ENCODE measurements at regions not wholly inside any gene's neighbourhood (a gene's known extent, or its start where the extent isn't known, plus 50 kb on each side); places are given as distances from the start of the nearest gene placed in this dataset.

DNA sequence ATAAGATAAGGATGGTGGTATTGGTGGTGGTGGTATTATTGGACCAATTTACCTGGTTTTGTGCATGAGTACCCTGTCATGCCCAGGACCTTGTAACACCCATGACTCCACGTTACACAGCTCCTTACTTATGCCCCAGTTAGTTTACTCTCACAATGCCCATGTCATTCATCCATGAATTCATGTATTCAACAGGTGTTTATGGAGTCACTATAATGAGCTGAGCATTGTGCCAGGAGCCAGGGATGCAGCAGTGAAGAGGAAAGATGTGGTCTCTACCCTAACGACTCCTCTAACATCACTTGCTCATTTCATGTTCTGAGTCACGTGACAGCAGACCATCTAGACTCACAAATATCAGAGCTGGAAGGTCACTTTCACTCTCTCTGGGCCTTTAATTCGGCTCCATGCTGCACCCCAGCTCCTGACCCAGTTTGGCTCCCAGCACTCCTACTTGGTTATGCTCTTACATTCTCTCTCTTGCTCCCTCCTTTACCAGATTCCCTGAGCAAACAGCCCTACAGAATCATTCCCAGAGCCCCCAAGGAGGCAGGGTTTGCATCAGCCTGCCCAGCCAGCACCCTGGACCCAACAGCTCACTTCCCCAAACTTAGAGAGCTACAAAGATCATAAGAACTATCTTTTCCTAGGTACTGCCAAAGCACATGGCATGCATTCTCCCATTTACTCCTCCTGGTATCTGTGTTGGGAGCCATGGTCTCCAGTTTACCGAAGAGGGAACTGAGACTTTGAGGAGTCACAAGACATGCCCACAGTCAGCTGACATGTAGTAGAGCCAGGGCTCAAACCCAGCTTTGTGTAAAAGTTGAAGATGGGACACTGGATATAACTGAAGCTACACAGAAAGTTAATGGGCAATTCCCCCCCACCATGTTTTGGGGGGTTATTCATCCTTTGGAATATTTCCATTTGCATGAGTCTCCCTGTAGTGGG is 449.9 kb downstream of the LRATD1 start (continued):
- TF ChIP-seq, protein P1, sequence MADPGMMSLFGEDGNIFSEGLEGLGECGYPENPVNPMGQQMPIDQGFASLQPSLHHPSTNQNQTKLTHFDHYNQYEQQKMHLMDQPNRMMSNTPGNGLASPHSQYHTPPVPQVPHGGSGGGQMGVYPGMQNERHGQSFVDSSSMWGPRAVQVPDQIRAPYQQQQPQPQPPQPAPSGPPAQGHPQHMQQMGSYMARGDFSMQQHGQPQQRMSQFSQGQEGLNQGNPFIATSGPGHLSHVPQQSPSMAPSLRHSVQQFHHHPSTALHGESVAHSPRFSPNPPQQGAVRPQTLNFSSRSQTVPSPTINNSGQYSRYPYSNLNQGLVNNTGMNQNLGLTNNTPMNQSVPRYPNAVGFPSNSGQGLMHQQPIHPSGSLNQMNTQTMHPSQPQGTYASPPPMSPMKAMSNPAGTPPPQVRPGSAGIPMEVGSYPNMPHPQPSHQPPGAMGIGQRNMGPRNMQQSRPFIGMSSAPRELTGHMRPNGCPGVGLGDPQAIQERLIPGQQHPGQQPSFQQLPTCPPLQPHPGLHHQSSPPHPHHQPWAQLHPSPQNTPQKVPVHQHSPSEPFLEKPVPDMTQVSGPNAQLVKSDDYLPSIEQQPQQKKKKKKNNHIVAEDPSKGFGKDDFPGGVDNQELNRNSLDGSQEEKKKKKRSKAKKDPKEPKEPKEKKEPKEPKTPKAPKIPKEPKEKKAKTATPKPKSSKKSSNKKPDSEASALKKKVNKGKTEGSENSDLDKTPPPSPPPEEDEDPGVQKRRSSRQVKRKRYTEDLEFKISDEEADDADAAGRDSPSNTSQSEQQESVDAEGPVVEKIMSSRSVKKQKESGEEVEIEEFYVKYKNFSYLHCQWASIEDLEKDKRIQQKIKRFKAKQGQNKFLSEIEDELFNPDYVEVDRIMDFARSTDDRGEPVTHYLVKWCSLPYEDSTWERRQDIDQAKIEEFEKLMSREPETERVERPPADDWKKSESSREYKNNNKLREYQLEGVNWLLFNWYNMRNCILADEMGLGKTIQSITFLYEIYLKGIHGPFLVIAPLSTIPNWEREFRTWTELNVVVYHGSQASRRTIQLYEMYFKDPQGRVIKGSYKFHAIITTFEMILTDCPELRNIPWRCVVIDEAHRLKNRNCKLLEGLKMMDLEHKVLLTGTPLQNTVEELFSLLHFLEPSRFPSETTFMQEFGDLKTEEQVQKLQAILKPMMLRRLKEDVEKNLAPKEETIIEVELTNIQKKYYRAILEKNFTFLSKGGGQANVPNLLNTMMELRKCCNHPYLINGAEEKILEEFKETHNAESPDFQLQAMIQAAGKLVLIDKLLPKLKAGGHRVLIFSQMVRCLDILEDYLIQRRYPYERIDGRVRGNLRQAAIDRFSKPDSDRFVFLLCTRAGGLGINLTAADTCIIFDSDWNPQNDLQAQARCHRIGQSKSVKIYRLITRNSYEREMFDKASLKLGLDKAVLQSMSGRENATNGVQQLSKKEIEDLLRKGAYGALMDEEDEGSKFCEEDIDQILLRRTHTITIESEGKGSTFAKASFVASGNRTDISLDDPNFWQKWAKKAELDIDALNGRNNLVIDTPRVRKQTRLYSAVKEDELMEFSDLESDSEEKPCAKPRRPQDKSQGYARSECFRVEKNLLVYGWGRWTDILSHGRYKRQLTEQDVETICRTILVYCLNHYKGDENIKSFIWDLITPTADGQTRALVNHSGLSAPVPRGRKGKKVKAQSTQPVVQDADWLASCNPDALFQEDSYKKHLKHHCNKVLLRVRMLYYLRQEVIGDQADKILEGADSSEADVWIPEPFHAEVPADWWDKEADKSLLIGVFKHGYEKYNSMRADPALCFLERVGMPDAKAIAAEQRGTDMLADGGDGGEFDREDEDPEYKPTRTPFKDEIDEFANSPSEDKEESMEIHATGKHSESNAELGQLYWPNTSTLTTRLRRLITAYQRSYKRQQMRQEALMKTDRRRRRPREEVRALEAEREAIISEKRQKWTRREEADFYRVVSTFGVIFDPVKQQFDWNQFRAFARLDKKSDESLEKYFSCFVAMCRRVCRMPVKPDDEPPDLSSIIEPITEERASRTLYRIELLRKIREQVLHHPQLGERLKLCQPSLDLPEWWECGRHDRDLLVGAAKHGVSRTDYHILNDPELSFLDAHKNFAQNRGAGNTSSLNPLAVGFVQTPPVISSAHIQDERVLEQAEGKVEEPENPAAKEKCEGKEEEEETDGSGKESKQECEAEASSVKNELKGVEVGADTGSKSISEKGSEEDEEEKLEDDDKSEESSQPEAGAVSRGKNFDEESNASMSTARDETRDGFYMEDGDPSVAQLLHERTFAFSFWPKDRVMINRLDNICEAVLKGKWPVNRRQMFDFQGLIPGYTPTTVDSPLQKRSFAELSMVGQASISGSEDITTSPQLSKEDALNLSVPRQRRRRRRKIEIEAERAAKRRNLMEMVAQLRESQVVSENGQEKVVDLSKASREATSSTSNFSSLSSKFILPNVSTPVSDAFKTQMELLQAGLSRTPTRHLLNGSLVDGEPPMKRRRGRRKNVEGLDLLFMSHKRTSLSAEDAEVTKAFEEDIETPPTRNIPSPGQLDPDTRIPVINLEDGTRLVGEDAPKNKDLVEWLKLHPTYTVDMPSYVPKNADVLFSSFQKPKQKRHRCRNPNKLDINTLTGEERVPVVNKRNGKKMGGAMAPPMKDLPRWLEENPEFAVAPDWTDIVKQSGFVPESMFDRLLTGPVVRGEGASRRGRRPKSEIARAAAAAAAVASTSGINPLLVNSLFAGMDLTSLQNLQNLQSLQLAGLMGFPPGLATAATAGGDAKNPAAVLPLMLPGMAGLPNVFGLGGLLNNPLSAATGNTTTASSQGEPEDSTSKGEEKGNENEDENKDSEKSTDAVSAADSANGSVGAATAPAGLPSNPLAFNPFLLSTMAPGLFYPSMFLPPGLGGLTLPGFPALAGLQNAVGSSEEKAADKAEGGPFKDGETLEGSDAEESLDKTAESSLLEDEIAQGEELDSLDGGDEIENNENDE (IDR thresholded peaks at IDR 0.05; ENCODE audit: insufficient replicate concordance, low read length): no peak
- no peak for TF ChIP-seq SP2 (IDR thresholded peaks at IDR 0.05; ENCODE audit: low read length)
- no peak for TF ChIP-seq SUZ12 (IDR thresholded peaks at IDR 0.05; ENCODE audit: low read length)
- no peak for TF ChIP-seq HDAC2 (IDR thresholded peaks at IDR 0.05; ENCODE audit: borderline replicate concordance in 1 of 2, low read depth in 2 of 2, low read length in 2 of 2)
- no peak for TF ChIP-seq CBX8 (IDR thresholded peaks at IDR 0.05; ENCODE audit: borderline replicate concordance, low read depth, low read length)
- no peak for TF ChIP-seq GTF2F1 (IDR thresholded peaks at IDR 0.05; ENCODE audit: borderline replicate concordance, low read depth, low read length)
- TF ChIP-seq BCL11A (IDR thresholded peaks at IDR 0.05; ENCODE audit: low read depth in 2 of 2, low read length in 2 of 2): no peak
